Astrocyte (in vitro differentiated cells and primary cell): ENCODE measurements at regions not wholly inside any gene's neighbourhood (a gene's known extent, or its start where the extent isn't known, plus 50 kb on each side); places are given as distances from the start of the nearest gene placed in this dataset.
"Not testable (repeated sequence)": the region's sequence is repeated elsewhere in the genome, so short reads cannot be mapped to it uniquely, and the experiment has no call there.

Source experiments
- CTCF ChIP-seq: IDR thresholded peaks from 2 replicates; pipeline ENCODE4 v1.5.1; 2011; ENCODE audit warnings: low read depth, mild to moderate bottlenecking, inconsistent platforms, low read length, moderate library complexity; ENCODE audit not compliant: insufficient read depth
- EZH2 ChIP-seq: IDR thresholded peaks from 2 replicates; pipeline ENCODE4 v1.6.1; 2012; ENCODE audit warnings: mild to moderate bottlenecking, low read length, inconsistent platforms; ENCODE audit not compliant: insufficient read depth

GRCh38 chr4:23080171-23080570 lies 387.4 kb downstream of the GBA3 start:
- TF ChIP-seq CTCF, EZH2: not testable (repeated sequence)
